Astrocyte of the cerebellum (primary cell): ENCODE measurements at regions not wholly inside any gene's neighbourhood (a gene's known extent, or its start where the extent isn't known, plus 50 kb on each side); places are given as distances from the start of the nearest gene placed in this dataset.

Experiments
- DNase-seq: peaks from one replicate; pipeline ENCODE4 v3.0.0-alpha.2; 2011; ENCODE audit warnings: low read depth
- H3K4me3 ChIP-seq: 2 replicates; pipeline ENCODE4 v1.5.1; 2011; ENCODE audit warnings: mild to moderate bottlenecking, low read depth, low read length, moderate library complexity
- in situ Hi-C: cut with HindIII; loops from 2 replicates; pipeline ENCODE4 v1.10.0; 2017; ENCODE audit warnings: low sequenced_read_pairs
- TF ChIP-seq, protein P1 (sequence below): IDR thresholded peaks from 2 replicates; pipeline ENCODE4 v1.5.1; 2012; ENCODE audit warnings: low read length, low read depth, moderate library complexity, mild to moderate bottlenecking; ENCODE audit errors: missing control alignments

DNA sequence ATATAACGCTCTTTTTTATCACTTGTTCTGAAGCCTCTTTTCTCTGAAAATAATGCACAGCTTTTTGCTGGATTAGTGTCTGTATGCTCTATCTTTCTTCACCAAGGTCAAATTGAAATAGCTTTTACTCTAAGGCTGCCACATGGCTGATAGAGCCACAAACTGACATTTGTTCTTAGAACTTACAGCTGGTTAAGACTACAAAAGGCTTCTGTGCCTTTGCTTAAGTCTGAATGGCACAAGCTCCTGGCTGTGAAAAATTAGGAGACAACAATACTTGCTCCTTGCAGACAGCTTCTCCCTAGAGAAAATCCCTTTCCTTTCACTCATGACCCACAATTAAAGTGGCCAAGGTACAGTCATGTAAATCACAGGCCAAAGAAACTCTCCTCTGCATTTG lies 515.3 kb downstream of the DSC3 start:
- TF ChIP-seq, protein P1, sequence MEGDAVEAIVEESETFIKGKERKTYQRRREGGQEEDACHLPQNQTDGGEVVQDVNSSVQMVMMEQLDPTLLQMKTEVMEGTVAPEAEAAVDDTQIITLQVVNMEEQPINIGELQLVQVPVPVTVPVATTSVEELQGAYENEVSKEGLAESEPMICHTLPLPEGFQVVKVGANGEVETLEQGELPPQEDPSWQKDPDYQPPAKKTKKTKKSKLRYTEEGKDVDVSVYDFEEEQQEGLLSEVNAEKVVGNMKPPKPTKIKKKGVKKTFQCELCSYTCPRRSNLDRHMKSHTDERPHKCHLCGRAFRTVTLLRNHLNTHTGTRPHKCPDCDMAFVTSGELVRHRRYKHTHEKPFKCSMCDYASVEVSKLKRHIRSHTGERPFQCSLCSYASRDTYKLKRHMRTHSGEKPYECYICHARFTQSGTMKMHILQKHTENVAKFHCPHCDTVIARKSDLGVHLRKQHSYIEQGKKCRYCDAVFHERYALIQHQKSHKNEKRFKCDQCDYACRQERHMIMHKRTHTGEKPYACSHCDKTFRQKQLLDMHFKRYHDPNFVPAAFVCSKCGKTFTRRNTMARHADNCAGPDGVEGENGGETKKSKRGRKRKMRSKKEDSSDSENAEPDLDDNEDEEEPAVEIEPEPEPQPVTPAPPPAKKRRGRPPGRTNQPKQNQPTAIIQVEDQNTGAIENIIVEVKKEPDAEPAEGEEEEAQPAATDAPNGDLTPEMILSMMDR, result no peak
- in situ Hi-C loops, result no loop called here
- no peak overlapping the region for H3K4me3 ChIP-seq
- no peak for DNase-seq

DNA sequence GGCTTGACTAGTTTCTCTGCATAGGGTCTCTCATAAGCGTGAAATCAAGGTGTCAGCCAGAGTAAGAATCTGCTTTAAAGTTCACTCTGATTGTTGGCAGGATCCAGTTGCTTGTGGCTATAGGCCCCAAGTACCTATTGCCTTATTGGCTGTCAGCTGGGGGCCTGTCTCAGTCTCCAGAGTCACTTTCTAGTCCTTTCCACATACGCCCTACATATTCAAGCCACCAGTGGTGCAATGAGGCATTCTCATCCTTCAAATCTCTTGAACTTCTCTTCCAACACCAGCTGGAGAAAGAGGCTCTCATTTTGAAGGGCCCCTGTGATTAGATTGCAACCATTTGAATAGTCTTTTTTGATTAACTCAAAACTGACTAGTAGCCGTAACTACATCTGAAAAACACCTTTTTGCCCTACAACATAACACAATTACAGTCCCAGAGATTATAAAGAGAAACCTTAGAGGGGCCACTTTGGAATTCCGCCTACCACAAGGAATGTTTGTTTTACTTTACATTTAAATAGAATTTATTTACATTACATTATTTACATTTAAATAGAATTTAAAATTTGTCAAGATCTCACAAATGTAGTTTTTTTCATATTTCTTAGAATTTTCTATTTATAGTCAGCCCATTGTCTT lies 520.1 kb downstream of the DSC3 start:
- in situ Hi-C loops, result no loop called here
- no peak for DNase-seq
- TF ChIP-seq, protein P1, result no peak
- no peak overlapping the region for H3K4me3 ChIP-seq

GRCh38 chr18:30514059-30514458 lies 528.5 kb downstream of the DSC3 start:
- no peak for DNase-seq
- TF ChIP-seq, protein P1, result no peak
- no peak overlapping the region for H3K4me3 ChIP-seq
- in situ Hi-C loops, result no loop called here

- DNase-seq, result no peak
- in situ Hi-C loops, result no loop called here
- TF ChIP-seq, protein P1, result no peak
- no peak overlapping the region for H3K4me3 ChIP-seq
These were observed 529.7 kb downstream of the DSC3 start for GRCh38 chr18:30512872-30513271.

DNA sequence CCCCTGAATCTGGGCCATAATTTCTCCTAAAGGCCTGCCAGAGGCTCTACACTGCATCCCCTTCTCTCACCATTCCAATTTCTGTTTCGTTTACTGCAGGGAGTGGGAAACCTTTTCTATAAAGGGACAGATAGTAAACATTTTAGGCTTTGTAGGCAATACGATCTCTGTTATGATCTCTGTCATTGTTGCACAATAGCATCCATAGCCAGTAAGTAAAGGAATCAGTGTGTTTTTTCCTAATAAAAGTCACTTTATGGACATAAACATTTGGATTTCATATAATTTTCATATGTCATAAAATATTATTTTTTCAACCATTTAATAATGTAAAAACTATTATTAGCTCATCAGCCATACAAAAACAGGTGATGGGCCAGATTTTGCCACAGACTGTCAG lies 531.7 kb downstream of the DSC3 start:
- TF ChIP-seq, protein P1, result no peak
- H3K4me3 ChIP-seq, result no peak overlapping the region
- DNase-seq, result no peak
- in situ Hi-C loops, result no loop called here

GRCh38 chr18:30501594-30501993 lies 540.9 kb downstream of the DSC3 start:
- no peak for DNase-seq
- TF ChIP-seq, protein P1, result no peak

More at GRCh38 chr18:30501594-30501993, 540.9 kb downstream of the DSC3 start:
- no peak overlapping the region for H3K4me3 ChIP-seq
- in situ Hi-C loops, result no loop called here
